Omental fat pad (tissue), 3 donors: ENCODE measurements at regions not wholly inside any gene's neighbourhood (a gene's known extent, or its start where the extent isn't known, plus 50 kb on each side); places are given as distances from the start of the nearest gene placed in this dataset.

ENCODE experiments used
- ATAC-seq: fragments of 150-250 bp; one replicate; pipeline ENCODE4 v1.9.1; 2016; ENCODE audit warnings: mild to moderate bottlenecking, moderate library complexity; ENCODE audit not compliant: low FRiP score
- DNase-seq: peaks from one replicate; pipeline ENCODE4 v3.0.0-alpha.2; 2019; ENCODE audit warnings: low spot score
- TF ChIP-seq, protein P1 (sequence below), 3 donors: fragments of 450-650 bp; IDR thresholded peaks; one replicate each; pipeline ENCODE4 v1.5.1; 2016 to 2017; ENCODE audit warnings: antibody characterized with exemption in 3 of 3, mild to moderate bottlenecking in 3 of 3, moderate library complexity in 2 of 3

DNA sequence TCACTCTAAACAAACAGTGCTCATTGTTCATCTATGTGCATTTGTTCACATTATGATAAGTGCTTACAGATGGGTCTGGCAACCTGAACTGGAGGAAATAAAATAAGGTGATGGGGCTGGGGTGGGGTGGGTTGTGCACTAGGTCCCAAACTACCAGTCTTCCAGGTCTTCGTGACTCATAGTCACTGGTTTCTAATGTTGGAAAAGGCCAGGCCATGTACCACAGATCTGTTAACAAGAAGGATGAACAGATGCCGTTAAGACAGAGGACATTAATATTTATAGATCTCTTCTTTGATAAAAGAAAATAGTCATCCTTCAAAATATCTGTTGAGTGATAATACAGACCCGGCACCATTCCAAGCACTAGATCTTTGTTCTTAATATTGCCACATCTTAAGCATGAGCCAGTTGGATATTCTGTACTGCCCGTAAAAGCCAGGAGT is 71.4 kb upstream of the STARD4 start:
- ATAC-seq (peak; percentile 23), DNase-seq (no peak)
- TF ChIP-seq, protein P1, sequence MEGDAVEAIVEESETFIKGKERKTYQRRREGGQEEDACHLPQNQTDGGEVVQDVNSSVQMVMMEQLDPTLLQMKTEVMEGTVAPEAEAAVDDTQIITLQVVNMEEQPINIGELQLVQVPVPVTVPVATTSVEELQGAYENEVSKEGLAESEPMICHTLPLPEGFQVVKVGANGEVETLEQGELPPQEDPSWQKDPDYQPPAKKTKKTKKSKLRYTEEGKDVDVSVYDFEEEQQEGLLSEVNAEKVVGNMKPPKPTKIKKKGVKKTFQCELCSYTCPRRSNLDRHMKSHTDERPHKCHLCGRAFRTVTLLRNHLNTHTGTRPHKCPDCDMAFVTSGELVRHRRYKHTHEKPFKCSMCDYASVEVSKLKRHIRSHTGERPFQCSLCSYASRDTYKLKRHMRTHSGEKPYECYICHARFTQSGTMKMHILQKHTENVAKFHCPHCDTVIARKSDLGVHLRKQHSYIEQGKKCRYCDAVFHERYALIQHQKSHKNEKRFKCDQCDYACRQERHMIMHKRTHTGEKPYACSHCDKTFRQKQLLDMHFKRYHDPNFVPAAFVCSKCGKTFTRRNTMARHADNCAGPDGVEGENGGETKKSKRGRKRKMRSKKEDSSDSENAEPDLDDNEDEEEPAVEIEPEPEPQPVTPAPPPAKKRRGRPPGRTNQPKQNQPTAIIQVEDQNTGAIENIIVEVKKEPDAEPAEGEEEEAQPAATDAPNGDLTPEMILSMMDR (IDR thresholded peaks at IDR 0.05), result no peak

- DNase-seq, result no peak
- TF ChIP-seq, protein P1 (IDR thresholded peaks at IDR 0.05), result no peak
- peak; percentile 92 for ATAC-seq
These were observed 70.8 kb upstream of the STARD4 start for GRCh38 chr5:111582993-111583601.

DNA sequence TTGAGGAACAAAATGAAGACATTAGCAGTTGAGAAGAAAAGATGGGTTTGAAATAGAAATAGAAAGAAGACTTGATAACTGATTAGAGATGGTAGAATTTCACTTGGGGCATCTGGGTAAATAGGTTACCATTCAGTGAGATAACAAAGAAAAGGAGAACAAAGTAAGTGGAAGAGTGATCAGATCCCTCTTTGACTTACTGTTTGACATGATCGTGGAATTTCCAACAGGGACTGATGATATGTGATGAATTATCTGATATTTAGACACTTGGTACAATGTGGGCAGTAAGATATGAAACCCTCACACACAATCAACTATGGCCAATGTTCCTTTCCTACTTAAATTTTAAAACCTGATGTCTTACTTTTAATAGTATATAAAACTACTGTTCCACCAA is 70.1 kb upstream of the STARD4 start:
- ATAC-seq (no peak), DNase-seq (no peak)
- TF ChIP-seq, protein P1 (IDR thresholded peaks at IDR 0.05), result no peak

DNA sequence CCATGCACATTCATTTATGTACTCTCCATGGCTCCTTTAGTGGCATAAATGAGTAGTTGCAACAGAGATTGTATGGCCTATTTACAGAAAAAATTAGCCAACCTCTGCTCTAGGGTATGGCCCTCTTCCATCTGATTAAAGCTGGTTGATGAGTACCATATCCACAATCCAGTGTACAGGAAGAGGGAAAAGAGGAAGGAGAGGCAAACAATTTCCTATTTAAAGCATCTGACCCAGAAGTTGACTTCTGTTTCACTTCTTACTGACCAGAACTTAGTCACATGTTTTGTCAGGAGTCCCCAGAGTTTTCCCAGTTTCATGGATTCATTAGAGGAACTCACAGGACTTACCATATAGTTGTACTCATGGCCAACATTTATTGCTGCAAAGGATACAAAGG is 68.6 kb upstream of the STARD4 start:
- no peak for DNase-seq
- TF ChIP-seq, protein P1 (IDR thresholded peaks at IDR 0.05), result no peak
- ATAC-seq, result no peak

- DNase-seq (no peak), ATAC-seq (no peak)
- TF ChIP-seq, protein P1 (IDR thresholded peaks at IDR 0.05), result no peak
These were observed 62.0 kb upstream of the STARD4 start for GRCh38 chr5:111574311-111574710.

DNA sequence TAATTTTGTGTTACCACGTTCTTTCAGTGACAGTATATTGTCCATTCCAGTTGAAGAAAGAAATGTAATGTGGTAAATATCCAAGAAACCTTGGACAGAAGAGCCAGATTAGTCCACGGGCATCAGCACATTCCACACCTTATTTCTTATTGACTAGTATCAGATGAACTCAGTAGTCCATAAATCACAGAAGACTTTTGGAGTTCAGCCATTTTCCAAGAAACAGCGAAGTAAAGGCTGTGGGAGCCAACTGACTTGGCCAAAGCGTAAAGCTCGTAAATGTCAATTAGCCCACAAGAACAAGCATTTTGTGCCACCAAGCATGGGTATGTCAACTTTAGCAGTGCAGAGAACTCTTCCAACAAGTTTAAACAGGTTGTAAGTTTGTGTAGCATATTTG is 60.2 kb upstream of the STARD4 start:
- TF ChIP-seq, protein P1 (IDR thresholded peaks at IDR 0.05), result no peak
- ATAC-seq (no peak), DNase-seq (no peak)

- ATAC-seq, result no peak
- DNase-seq, result no peak
- TF ChIP-seq, protein P1 (IDR thresholded peaks at IDR 0.05), result no peak
These were observed 50.9 kb upstream of the STARD4 start for GRCh38 chr5:111563031-111563822.
